GM19463 (cell line): ENCODE measurements at regions not wholly inside any gene's neighbourhood (a gene's known extent, or its start where the extent isn't known, plus 50 kb on each side); places are given as distances from the start of the nearest gene placed in this dataset.
A peak's percentile ranks its signal among the peaks of the same experiment; 100 is the strongest.

Experiments used
- ATAC-seq: cut with Tn5 transposase; IDR thresholded peaks from one replicate; pipeline ENCODE4 v1.9.1; 2021; ENCODE audit warnings: mild to moderate bottlenecking, moderate library complexity; ENCODE audit not compliant: unreplicated experiment

DNA sequence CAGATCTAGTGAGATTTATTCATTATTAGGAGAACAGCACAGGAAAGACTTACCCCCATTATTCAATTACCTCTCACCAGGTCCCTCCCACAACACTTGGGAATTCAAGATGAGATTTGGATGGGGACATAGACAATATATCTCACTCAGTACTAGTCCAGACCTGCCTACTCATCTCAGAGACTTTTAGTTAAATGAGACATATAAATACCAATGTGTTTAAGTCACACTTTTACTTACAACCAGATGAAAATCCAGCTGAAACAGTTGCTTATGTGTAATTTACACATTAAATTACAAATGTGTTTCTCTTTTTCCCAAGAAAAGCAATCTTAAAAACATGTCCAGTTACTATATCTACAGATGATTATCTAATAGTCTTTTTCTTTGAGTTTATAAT is 1145.6 kb downstream of the KCNT2 start:
- ATAC-seq: no peak

DNA sequence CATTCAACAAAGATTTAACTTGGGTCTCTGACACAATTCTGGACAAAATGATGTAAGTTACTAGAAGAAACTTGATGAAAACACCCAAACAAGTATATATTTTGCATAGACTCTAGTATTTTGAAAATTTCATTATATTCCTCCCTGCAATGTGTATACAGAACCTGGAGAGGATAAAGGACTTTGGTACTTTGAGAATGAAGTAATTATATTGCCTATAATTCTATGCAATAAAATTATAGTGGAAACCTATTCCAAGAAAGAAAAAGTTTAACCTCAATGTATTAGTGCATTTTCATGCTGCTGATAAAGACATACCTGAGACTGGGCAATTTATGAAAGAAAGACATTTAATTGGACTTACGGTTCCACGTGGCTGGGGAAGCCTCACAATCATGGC is 1146.1 kb downstream of the KCNT2 start:
- no peak for ATAC-seq

DNA sequence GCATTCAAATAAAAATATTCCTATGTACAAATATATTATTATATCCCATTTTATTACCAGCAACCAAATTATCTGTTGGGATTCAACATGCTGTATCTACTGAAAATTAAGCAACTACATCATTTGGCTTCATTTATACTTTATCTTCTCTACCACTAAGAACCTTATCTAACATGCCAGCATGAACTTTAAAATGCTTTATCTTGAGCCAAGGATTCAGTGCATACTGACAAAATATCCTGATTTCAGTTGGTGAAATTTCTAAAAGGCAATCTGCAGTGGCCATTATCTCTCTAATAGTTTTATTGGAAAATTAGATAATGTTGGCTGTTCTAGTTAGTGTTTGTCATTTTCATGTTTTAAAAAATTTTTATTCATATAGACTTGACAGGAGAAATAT is 1149.9 kb downstream of the KCNT2 start:
- no peak for ATAC-seq

DNA sequence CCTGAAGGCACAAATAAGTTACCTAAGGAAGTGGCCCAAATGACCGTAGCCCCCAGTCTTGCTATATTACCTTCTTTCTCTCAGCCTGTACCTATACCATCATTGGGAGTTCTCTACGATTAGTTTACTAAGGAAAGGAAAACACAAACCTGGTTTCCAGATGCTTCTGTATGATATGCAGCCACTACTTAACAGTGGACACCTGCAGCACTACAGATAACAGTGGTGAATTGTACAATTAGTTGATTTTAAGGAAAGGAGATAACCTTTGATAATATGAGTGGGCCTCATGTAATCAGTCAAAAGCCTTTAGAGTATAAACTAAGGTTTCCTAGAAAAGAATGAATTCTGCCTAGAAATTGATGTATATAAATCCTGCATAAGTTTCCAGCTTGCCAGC is 1157.4 kb downstream of the KCNT2 start:
- ATAC-seq: no peak

DNA sequence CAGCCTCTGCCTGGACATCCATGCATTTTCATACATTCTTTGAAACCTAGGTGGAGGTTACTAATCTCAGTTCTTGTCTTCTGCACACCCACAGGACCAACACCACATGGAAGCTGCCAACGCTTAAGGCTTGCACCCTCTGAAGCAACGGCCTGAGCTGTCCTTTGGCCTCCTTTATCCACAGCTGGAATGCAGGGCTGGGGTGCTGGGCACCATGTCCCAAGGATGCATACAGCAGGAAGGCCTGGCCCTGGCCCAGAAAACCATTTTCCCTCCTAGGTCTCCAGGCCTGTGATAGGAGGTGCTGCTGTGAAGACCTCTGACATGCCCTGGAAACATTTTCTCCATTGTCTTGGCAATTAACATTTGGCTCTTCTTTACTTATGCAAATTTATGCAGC is 1168.6 kb downstream of the KCNT2 start:
- ATAC-seq: no peak

DNA sequence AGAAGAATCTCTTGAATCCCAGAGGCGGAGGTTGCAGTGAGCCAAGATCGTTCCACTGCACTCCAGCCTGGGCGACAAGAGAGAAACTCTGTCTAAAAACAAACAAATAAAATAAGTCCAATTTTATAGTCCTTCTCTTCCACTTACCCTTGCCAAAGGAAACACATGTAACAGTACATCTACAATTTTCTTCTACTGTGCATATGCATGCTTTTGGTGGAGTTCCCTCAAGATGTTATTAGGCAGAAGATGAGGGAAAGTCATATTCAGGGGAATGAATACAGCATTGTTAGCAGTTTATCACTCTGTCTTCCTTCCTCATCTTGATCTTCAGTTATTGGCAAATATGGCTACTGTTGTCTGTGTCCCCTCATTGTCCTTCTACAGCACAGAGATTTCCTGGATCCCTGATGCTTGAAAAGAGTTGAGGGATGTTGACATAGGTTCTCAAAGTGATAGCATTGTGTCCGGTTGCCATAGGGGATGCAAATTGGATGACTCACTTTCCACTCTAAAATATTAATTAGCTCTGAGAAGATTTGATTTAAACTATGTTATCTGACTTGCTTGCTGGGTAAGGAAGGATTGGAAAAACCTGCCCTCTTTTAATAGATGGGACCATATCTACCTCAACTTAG is 1173.6 kb downstream of the KCNT2 start:
- no peak for ATAC-seq

DNA sequence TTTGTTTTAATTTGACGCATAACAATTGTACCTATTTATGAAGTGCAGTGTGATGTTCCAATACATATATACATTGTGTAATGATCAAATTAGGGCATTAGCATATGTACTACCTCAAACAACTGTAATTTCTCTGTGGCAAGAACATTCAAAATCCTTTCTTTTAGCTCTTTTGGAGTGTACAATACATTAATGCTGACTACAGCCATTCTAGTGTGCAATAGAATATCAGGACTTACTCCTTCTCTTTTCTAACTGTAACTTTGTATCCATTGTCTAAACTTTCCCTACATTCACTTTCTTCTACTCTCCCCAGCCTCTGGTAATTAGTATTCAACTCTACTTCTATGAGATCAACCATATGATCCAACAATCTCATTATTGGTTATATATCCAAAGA is 1177.4 kb downstream of the KCNT2 start:
- ATAC-seq: no peak

DNA sequence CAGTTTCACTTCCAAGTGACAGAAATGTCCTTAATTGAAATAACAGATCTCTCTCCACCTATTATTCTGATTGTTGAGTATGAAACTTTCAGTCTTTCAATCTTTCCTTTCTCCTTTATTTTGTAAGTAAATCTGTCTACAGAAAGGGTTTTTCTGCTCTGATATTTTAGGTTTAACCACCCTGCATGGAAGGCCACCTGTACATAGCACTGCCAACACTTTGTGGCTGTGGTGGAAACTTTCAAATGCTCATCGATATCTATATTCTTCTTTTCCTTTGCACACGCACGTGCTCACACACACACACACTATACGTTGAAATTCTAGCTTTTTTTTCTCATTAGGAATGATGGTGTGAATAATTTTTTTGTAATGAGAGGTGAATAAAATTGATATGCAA is 1179.3 kb downstream of the KCNT2 start:
- ATAC-seq: no peak

DNA sequence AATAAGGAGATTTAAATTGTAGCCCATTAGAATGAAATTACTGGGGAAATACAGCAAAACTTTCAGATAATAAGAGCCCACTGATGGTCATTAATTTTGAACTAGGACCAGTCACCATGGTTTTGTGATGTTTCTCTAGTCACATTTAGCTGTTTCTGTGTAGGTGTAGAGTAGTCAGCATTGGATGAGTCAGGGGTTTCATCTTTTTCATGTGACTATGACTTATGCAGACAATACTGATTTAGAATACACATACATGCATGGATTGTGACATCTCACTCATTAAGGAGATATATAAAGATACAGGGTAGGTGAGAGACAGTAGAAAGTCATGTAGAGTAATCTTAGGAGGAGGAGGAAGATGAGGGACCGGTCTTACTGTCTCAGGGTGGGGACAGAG is 1192.7 kb downstream of the KCNT2 start:
- peak; percentile 51 for ATAC-seq

DNA sequence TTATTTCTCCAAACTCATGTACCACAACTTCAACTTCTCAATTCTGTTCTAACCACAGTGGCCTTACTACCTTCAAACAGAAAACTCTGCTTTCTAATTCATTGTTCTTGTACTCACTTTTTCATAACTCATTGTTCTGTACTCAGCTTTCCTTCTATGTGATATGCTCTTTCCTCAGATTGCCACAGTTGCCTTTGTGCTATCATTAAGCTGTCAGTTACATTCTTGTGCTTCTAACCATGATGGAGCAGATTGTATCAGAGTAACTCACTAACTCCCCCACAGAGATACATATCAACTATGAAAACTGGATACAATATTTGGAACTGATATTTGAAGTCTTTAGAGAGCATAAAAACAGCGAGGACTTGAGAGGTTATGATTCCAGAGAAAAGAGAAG is 1213.7 kb downstream of the KCNT2 start:
- ATAC-seq: no peak

DNA sequence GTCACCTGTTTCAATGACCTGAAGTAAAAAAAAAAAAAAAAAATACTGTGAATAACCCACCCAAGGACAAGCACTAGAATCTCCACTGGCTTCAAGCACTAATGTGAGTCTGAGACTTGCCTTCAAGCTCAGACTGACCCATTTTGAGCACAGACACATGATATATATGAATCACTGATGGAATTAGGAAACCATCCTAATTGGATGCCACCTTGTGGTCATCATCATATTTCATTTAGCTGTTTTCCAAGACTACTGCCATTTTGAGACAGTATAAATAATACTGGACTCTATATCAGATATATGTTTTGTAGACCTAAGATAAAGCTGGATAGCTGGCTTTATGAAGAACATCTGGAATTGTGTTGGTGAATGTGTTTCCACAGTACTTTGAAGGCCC is 1232.0 kb downstream of the KCNT2 start:
- ATAC-seq: peak; percentile 49

DNA sequence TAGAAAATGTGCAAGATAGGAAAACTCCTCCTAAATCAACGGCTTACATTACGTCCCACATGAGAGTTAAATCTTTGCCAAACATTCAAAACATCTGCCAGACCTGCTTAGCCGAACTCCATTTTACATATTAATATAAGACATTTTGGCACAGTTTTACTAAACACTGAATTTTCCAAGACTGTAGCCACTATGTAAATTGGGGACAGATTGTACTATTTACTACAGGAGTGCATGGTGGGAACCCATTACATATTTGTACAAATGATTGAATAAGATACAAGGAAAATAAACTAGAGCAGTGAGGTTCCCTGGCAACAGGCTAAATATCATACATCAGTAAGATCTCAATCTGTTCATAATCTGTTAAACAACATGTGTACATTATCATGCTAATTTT is 1234.4 kb downstream of the KCNT2 start:
- no peak for ATAC-seq

DNA sequence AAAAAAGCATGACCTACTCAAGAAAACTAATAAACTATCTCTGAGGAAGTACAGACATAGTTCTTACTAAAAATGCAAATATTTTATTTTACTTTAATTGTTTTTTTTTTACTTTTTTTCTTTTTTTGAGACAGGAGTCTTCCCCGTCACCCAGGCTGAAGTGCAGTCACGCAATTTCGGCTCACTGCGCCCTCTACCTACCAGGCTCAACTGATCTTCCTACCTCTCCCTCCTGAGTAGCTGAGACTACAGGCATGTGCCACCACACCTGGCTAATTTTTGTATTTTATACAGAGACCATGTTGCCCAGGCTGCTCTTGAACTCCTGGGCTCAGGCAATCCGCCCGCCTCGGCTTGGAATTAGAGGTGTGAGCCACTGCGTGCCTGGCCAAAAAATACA is 1263.1 kb downstream of the KCNT2 start:
- ATAC-seq: no peak

DNA sequence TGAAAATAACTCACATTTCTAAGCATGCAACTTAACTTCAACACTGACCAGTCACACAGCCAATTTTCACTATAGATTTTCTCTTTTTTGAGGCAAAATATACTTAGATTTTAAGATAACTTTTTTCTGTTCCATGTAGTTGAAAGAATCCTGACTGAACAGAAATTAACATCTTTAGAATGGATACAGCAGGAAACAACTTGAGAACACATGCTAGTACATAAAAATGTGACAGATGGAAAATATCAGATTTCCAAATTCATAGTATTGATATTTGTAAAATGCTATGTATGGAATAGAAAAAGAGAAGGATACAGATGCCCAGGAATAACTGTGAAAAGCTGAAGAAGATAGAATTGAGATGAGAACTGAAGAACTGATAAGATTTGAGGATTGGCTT is 1270.6 kb downstream of the KCNT2 start:
- no peak for ATAC-seq

DNA sequence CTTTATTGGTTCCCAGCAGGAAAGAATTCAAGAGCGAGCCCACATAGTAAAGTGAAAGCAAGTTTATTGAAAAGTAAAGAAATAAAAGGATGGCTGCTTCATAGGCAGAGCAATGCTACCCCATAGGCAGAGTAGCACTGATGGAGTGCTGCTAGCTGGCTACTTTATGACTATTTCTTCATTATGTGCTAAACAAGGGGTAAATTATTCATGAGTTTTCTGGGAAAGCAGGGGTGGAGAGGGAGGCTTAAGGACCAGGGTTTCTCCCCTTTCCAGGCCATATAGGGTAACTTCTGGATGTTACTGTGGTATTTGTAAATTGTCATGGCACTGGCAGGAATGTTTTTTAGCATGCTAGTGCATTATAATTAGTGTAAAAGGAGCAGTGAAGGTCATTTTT is 1271.4 kb downstream of the KCNT2 start:
- ATAC-seq: no peak

DNA sequence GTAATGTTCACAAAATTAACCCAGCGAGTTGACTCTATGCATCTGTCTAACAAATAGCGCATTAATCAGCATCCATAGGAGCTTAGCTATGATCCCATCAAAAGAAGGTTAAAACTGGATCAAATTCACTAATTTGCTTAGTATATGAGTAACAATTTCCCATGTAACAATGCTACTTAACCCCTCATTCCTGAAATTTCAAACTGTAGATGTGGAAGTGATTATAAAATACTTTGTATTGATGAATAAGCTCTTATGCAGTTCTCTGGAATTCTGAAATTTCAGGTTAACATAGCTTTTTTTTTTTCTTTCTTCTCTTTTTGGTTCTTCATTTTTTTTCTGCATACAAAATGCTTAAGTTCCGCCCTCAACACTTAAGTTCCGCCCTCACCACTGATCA is 1272.7 kb downstream of the KCNT2 start:
- ATAC-seq: no peak

DNA sequence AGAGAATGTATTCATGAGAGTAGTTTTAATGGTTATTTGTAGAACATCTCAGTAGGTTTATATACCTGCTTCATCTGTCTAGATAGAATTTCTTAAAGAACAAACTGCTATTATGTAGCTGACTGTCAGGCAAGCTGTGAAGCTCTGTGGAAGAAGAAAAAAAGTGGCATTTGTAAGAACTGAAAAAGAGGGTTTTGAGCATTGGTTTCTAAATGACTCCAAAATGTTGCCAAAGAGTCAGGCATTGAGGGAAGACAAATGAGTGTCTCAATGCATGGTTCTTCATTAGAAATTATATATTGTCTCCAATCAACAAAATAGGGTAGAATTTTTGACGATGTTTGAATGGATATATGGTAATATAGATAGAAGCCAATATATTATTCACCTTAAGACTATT is 1276.1 kb downstream of the KCNT2 start:
- ATAC-seq: peak; percentile 55

DNA sequence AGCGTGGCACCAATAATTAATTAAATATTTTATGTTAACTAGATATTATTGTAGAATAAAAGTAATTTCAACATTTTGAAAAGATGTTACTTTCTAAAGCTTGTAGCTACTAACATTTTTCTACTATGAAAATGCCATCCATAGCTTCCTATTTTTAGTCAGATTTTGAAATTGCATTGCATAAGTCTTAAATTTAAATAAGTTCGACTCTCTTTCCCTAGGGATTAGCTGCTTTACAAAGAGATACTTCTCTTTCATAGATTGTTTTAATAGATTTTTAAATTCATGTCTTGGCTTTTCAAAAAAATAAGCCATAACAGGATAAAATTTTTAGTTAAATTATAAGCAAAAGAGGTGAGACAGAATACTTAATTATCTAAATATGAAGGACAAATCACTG is 1279.6 kb downstream of the KCNT2 start:
- ATAC-seq: no peak

DNA sequence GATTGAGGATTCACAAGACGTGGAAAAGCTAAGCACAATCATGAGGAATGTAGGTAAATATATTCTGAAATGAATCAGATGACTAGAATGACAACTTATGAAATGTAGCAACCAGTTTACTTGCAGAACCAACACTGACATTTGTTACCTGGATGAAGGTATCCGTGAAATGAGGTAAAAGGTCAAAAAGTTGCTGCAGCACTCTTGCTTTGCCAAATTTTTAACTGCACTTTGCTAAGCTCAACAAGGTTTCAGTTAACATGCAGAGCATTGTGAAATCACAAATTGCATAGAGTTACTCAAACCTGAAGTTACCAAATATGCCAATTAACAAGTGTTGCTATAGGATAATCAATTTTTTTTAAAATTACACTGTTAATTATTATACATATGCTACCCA is 1280.1 kb downstream of the KCNT2 start:
- no peak for ATAC-seq

DNA sequence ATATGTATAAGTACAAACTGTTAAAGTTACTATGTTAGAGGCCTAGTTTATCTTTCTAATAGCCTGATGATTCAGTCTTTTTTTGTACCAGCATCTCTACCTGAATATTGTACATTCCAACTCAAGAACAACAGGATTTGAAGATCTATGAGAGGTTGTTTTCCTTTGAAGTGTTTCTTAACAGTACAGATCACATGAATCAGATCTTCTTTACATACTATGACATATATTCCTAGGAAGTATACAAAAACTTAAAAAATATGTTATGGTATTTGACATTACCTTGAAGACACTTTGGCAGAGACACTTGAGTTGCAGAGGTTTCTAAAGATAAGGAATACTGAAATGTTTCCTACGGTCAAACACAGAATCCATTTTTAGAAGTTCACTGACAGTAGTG is 1280.9 kb downstream of the KCNT2 start:
- ATAC-seq: no peak

DNA sequence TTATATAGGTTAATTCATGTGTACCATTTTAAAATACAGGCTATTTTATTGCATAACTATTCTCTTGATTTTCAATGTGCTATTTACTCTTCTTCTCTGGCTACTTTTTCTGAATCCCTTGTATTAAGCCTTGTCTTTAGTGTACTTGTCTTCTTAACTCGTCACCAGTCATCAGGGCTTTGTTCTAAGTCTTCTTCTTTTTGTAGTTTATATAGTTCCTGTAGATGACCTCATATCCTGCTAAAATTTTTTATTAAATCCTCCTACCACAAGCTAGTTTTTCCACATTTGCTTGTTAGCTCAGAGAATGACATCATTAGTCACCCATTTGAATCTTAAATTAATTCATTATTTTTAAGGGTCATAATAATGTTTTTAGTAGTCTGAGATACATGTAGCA is 1281.9 kb downstream of the KCNT2 start:
- ATAC-seq: no peak

DNA sequence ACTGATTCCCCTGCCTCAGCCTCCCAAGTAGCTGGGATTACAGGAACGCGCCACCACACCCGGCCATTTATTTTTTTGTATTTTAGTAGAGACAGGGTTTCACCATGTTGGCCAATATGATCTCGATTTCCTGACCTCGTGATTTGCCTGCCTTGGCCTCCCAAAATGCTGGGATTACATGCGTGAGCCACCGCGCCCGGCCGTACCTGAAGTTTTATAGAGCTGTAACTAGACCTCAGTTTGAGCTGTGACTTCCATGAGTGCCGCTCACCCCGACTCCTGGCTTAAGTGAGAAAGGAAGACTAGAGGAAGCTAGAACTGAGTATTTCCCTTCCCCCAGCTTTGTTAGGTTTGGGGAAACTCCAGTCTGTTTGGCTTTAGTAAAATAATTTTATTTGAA is 1283.1 kb downstream of the KCNT2 start:
- ATAC-seq: no peak

DNA sequence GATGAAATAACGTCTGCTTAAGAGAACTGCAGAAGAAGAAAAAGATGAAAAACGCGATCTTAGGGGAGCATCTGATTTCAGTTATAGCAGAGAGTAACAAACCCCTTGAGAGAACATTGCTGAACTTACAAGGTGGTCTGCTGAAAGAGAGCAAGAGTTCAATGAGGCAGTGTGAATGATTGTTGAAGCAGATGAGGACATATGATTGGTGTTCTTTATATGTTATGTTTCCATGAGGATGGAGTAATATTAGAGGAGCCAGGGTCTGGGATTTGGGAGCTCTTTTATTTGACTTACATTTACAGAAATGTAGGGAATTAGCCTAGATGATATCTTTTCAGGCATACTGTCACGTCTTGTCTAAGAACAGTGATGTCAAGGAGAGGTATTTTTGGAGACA is 1302.0 kb downstream of the KCNT2 start:
- ATAC-seq: no peak

DNA sequence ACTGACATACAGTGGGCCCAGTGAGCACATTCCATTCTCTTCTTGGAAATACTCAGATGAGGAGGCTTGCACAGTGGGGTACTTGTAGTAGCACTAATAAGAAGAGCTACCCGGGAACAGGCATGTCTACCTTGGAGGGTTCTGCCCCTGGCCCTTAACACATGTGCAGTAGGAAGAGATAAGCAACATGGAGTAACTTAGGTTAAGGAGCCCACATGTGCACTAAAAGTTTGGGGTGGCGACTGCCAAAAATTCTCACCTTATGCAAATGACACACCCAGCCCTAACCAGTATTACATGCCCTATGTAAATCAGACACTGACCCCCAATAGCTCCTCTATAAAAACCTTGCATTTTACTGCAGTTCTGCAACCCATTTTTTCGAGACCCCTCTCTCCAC is 1313.3 kb downstream of the KCNT2 start:
- no peak for ATAC-seq
